ENCODE measurements at regions not wholly inside any gene's neighbourhood (a gene's known extent, or its start where the extent isn't known, plus 50 kb on each side); places are given as distances from the start of the nearest gene placed in this dataset.
"Not testable (repeated sequence)": the region's sequence is repeated elsewhere in the genome, so short reads cannot be mapped to it uniquely, and the experiment has no call there.

DNA sequence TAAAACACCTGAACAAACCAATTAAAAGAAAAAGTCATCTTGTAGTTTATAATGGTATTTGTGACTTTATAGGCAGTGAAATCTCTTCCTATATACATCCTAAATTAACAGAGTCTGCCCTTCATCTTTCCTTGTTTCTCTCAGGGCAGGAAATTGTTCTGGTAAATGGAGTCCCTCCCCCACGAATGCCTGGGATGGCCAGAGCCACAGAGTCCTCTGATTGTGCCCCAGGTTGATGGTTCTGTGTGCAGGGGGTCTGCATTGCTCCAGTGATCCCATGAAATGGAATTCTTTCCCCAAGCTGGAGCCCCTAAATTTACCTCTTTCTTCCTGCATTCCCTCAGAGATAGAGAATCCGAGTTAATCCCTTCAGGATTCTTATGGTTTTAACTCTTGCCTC lies 155.5 kb downstream of the MTX2 start:
- ATAC-seq, result no peak
- no peak for TF ChIP-seq ESRRG (CRISPR knock-in tag; IDR thresholded peaks at IDR 0.05)
- no peak for TF ChIP-seq ZNF565 (CRISPR knock-in tag; conservative IDR thresholded peaks at IDR 0.05; ENCODE audit: low read depth)
- TF ChIP-seq, protein P1, sequence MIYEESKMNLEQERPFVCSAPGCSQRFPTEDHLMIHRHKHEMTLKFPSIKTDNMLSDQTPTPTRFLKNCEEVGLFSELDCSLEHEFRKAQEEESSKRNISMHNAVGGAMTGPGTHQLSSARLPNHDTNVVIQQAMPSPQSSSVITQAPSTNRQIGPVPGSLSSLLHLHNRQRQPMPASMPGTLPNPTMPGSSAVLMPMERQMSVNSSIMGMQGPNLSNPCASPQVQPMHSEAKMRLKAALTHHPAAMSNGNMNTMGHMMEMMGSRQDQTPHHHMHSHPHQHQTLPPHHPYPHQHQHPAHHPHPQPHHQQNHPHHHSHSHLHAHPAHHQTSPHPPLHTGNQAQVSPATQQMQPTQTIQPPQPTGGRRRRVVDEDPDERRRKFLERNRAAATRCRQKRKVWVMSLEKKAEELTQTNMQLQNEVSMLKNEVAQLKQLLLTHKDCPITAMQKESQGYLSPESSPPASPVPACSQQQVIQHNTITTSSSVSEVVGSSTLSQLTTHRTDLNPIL (CRISPR knock-in tag; IDR thresholded peaks at IDR 0.05; ENCODE audit: low read depth), result no peak
- TF ChIP-seq ZNF8 (CRISPR knock-in tag; IDR thresholded peaks at IDR 0.05), result no peak
- TF ChIP-seq ZFP30 (CRISPR knock-in tag; IDR thresholded peaks at IDR 0.05), result no peak
- no peak for TF ChIP-seq RARB (CRISPR knock-in tag; IDR thresholded peaks at IDR 0.05)
- no peak for TF ChIP-seq OSR1 (CRISPR knock-in tag; IDR thresholded peaks at IDR 0.05)
- no peak for TF ChIP-seq PPARA (CRISPR knock-in tag; IDR thresholded peaks at IDR 0.05; ENCODE audit: borderline replicate concordance)
- TF ChIP-seq BACH2 (CRISPR knock-in tag; IDR thresholded peaks at IDR 0.05; ENCODE audit: borderline replicate concordance), result no peak
- no peak for TF ChIP-seq ARNTL (CRISPR knock-in tag; IDR thresholded peaks at IDR 0.05; ENCODE audit: borderline replicate concordance, low read depth)
- no peak for TF ChIP-seq GLIS3 (CRISPR knock-in tag; IDR thresholded peaks at IDR 0.05)

DNA sequence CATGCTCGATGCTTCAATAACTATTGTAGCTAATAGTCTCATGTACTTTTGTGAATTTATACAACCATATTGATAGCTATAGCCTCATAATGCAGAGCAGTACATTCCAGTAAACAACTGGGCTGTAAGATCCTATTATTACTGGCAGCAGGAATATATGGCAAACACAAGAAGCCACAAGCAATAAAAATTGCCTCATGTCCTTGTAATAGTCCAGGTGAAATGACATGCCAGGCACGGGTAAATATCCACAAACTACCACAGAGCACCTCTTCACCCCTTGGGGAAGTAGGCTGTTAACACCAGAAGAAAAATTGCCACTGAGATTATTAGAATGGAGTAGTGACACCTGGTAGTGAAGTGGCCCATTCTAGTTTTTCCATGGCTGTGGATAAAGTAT lies 158.3 kb downstream of the MTX2 start:
- TF ChIP-seq PPARA (CRISPR knock-in tag; IDR thresholded peaks at IDR 0.05; ENCODE audit: borderline replicate concordance) (no peak), OSR1 (CRISPR knock-in tag; IDR thresholded peaks at IDR 0.05) (no peak), TOX (CRISPR knock-in tag; IDR thresholded peaks at IDR 0.05; ENCODE audit: borderline replicate concordance) (no peak), ZNF565 (CRISPR knock-in tag; conservative IDR thresholded peaks at IDR 0.05; ENCODE audit: low read depth) (no peak), TCF4 (CRISPR knock-in tag; IDR thresholded peaks at IDR 0.05; ENCODE audit: borderline replicate concordance) (no peak), GLIS3 (CRISPR knock-in tag; IDR thresholded peaks at IDR 0.05) (no peak)
- TF ChIP-seq, protein P2, sequence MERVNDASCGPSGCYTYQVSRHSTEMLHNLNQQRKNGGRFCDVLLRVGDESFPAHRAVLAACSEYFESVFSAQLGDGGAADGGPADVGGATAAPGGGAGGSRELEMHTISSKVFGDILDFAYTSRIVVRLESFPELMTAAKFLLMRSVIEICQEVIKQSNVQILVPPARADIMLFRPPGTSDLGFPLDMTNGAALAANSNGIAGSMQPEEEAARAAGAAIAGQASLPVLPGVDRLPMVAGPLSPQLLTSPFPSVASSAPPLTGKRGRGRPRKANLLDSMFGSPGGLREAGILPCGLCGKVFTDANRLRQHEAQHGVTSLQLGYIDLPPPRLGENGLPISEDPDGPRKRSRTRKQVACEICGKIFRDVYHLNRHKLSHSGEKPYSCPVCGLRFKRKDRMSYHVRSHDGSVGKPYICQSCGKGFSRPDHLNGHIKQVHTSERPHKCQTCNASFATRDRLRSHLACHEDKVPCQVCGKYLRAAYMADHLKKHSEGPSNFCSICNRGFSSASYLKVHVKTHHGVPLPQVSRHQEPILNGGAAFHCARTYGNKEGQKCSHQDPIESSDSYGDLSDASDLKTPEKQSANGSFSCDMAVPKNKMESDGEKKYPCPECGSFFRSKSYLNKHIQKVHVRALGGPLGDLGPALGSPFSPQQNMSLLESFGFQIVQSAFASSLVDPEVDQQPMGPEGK (CRISPR knock-in tag; IDR thresholded peaks at IDR 0.05; ENCODE audit: borderline replicate concordance), result no peak
- no peak for ATAC-seq

DNA sequence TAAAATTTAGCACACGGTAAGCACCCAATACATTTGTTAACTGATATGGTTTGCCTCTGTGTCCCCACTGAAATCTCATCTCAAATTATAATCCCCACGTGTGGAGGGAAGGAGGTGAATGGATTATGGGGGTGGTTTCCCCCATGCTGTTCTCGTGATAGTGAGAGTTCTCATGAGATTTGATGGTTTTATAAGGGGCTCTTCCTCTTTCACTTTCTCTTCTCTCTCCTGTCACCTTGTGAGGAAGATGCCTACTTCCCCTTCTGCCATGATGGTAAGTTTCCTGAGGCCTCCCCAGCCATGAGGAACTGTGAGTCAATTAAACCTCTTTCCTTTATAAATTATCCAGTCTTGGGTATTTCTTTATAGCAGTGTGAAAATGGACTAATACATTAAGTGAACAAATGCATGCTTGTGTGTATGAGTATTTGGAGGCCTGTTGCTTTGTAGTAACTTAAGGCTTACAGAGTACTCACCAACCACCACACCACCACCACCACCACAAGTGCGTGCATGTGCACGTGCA lies 159.8 kb downstream of the MTX2 start:
- not testable (repeated sequence) for ATAC-seq

DNA sequence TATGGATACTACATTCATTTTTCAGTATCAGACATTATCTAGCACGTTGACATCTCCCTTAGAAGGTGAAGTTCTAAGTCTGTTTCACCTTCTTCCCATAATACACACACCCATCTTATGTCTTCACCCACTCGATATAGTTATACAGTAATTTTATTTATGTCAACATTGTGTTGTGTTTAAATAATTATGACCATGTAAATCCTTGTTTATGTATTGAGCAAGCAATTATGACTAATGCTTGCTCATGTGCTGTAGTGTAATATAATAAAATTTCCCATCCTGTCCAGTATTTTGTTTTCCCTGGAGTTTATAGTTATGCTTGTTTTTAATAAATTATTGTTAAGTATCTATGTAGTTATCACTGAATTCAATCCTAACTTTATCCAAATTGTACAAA lies 163.2 kb downstream of the MTX2 start:
- TF ChIP-seq GLIS3 (CRISPR knock-in tag; IDR thresholded peaks at IDR 0.05) (no peak), ZNF8 (CRISPR knock-in tag; IDR thresholded peaks at IDR 0.05) (no peak), RARB (CRISPR knock-in tag; IDR thresholded peaks at IDR 0.05) (no peak), ARNTL (CRISPR knock-in tag; IDR thresholded peaks at IDR 0.05; ENCODE audit: borderline replicate concordance, low read depth) (no peak), ZFP3 (CRISPR knock-in tag; IDR thresholded peaks at IDR 0.05) (no peak), OSR1 (CRISPR knock-in tag; IDR thresholded peaks at IDR 0.05) (no peak), CSDC2 (CRISPR knock-in tag; IDR thresholded peaks at IDR 0.05) (no peak), ISL1 (CRISPR knock-in tag; IDR thresholded peaks at IDR 0.05) (no peak), ZC3H10 (CRISPR knock-in tag; IDR thresholded peaks at IDR 0.05) (no peak)
- TF ChIP-seq, protein P2 (CRISPR knock-in tag; IDR thresholded peaks at IDR 0.05; ENCODE audit: borderline replicate concordance), result no peak
- TF ChIP-seq, protein P1 (CRISPR knock-in tag; IDR thresholded peaks at IDR 0.05; ENCODE audit: low read depth), result no peak
- TF ChIP-seq, protein P3, sequence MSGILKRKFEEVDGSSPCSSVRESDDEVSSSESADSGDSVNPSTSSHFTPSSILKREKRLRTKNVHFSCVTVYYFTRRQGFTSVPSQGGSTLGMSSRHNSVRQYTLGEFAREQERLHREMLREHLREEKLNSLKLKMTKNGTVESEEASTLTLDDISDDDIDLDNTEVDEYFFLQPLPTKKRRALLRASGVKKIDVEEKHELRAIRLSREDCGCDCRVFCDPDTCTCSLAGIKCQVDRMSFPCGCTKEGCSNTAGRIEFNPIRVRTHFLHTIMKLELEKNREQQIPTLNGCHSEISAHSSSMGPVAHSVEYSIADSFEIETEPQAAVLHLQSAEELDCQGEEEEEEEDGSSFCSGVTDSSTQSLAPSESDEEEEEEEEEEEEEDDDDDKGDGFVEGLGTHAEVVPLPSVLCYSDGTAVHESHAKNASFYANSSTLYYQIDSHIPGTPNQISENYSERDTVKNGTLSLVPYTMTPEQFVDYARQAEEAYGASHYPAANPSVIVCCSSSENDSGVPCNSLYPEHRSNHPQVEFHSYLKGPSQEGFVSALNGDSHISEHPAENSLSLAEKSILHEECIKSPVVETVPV (CRISPR knock-in tag; IDR thresholded peaks at IDR 0.05), result no peak
- no peak for ATAC-seq
